DOHH2 (cell line): ENCODE measurements at regions not wholly inside any gene's neighbourhood (a gene's known extent, or its start where the extent isn't known, plus 50 kb on each side); places are given as distances from the start of the nearest gene placed in this dataset.

Experiments used
- CTCF ChIP-seq: fragments of 200-600 bp; sonication (generic); IDR thresholded peaks from one replicate; pipeline ENCODE4 v1.5.1; 2014; ENCODE audit warnings: antibody characterized with exemption, mild to moderate bottlenecking, low read depth, low read length; ENCODE audit not compliant: poor library complexity, severe bottlenecking
- EZH2phosphoT487 ChIP-seq: fragments of 200-600 bp; sonication (generic); IDR thresholded peaks from 2 replicates; pipeline ENCODE4 v1.6.1; 2017; ENCODE audit warnings: borderline replicate concordance, mild to moderate bottlenecking, antibody characterized with exemption, low read length, moderate library complexity, mixed read lengths

DNA sequence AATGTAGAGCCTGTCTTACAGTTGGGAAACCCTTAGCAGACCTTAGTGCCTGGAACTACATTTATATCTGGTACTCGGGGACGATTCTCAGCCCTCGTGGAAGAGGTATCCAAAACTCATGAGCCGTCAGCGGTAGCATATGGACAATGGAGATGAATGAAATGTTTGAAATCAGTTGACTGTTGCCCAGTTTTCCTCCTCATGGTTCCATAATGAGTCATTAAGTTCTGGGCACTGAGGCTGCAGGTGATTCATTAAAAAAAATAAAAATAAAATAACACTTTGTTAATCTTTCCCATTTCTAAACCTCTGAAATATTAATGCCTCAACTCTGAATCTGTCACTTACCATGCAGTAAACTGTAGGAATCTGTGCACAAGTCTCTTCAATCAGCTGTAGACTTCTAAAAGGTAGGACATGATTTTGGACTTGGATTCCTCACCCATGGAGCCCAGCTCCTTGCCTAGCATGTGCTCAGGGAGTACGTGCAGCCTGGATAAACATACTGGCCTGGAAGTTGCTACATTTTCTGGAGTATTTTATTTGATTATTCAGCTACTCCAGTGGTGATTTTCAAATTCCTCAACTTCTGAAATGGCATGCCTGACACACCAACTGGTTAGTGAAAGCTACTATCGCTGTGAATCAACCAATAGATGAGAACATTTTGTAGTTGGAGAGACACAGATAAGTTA is 979.2 kb downstream of the CNTNAP5 start:
- TF ChIP-seq CTCF (no peak), EZH2phosphoT487 (no peak)
